Right lobe of liver (tissue), 6 donors: ENCODE measurements at regions not wholly inside any gene's neighbourhood (a gene's known extent, or its start where the extent isn't known, plus 50 kb on each side); places are given as distances from the start of the nearest gene placed in this dataset.

Experiments
- ATAC-seq, 4 donors: fragments of 200-7000 bp; cut with Tn5 transposase; one replicate each; pipeline ENCODE4 v1.9.1; 2020; ENCODE audit warnings: mild to moderate bottlenecking in 4 of 4, moderate library complexity in 4 of 4
- DNase-seq, 3 donors: peaks; one replicate each; pipeline ENCODE4 v3.0.0-alpha.2; 2020
- H3K27ac ChIP-seq, 3 donors: fragments of 200-600 bp; one replicate each; pipeline ENCODE4 v1.8.0; 2022
- H3K27me3 ChIP-seq, 2 donors: fragments of 200-600 bp; one replicate each; pipeline ENCODE4 v1.8.0; 2022
- H3K36me3 ChIP-seq, 4 donors: fragments of 200-600 bp; sonication (generic) in 1 of 4; one replicate each; pipeline versions ENCODE4 v1.5.1 to v1.8.0; 2017 to 2022; ENCODE audit warnings: control low read depth in 1 of 4
- H3K4me1 ChIP-seq, 4 donors: fragments of 200-600 bp; sonication (generic) in 1 of 4; one replicate each; pipeline versions ENCODE4 v1.5.1 to v1.8.0; 2017 to 2022; ENCODE audit warnings: control low read depth in 1 of 4
- H3K4me3 ChIP-seq, 3 donors: fragments of 200-600 bp; one replicate each; pipeline ENCODE4 v1.8.0; 2022
- H3K9me3 ChIP-seq, 4 donors: fragments of 200-600 bp; sonication (generic) in 1 of 4; one replicate each; pipeline versions ENCODE4 v1.5.1 to v1.8.0; 2017 to 2022; ENCODE audit warnings: control low read depth in 1 of 4
- CTCF ChIP-seq, 4 donors: fragments of 200-600 bp in 3 of 4; fragments of 450-650 bp in 1 of 4; IDR thresholded peaks; one replicate each; pipeline versions ENCODE4 v1.5.1 to v1.8.0; 2016 to 2022; ENCODE audit warnings: antibody characterized with exemption in 4 of 4, mild to moderate bottlenecking in 2 of 4
- POLR2A ChIP-seq: fragments of 450-650 bp; IDR thresholded peaks from one replicate; pipeline ENCODE4 v1.6.1; 2017; ENCODE audit warnings: antibody characterized with exemption, mild to moderate bottlenecking
- WGBS: methylation state at CpG from one replicate; pipeline ENCODE4 v1.1.6; 2018; ENCODE audit warnings: low coverage, low lambda C conversion rate; ENCODE audit not compliant: insufficient coverage; ENCODE audit errors: missing lambda C conversion rate; 5-methylcytosine and 5-hydroxymethylcytosine counted together
- intact Hi-C, 2 donors: fragments of 100-400 bp; cut with DNase I; formaldehyde crosslinking; loops; one replicate each; pipeline versions ENCODE4 v1.11.2 to v1.14.1; 2022
- donor health status: DM: no; HTN: yes; CAD: no.
- donor health status: DM: no; HTN: no; CAD: no.
- donor health status: DM: no; HTN: no; CAD: no.
- donor health status: DM: no; HTN: yes; CAD: no.
- donor health status: DM: no; HTN: yes; CAD: no.

GRCh38 chrX:39631276-39632229 is 466.2 kb downstream of the BCOR start:
- WGBS, result 64% methylated on average over 4 of the region's 4 CpGs
- Histone ChIP-seq H3K36me3 (no peaks in the 10 kb centered on the region), H3K27ac (no peak overlapping the region), H3K27me3 (no peaks in the 10 kb centered on the region), H3K4me3 (no peak overlapping the region), H3K4me1 (no peaks in the 10 kb centered on the region), H3K9me3 (no peaks in the 10 kb centered on the region)
- TF ChIP-seq POLR2A, result no peak
- no peak for TF ChIP-seq CTCF (IDR thresholded peaks at IDR 0.05)
- DNase-seq (no peak), ATAC-seq (no peak)
- intact Hi-C loops, result no loop called here

GRCh38 chrX:39633293-39633692 is 464.5 kb downstream of the BCOR start:
- WGBS, result 33% methylated on average over 2 of the region's 2 CpGs
- H3K4me3 ChIP-seq, result no peak overlapping the region
- H3K27me3 ChIP-seq, result no peaks in the 10 kb centered on the region
- no peaks in the 10 kb centered on the region for H3K9me3 ChIP-seq
- no peaks in the 10 kb centered on the region for H3K4me1 ChIP-seq
- no peak for DNase-seq
- intact Hi-C loops, result no loop called here
- H3K27ac ChIP-seq, result no peak overlapping the region
- H3K36me3 ChIP-seq, result no peaks in the 10 kb centered on the region
- no peak for ATAC-seq
- TF ChIP-seq CTCF (IDR thresholded peaks at IDR 0.05) (no peak), POLR2A (no peak)

GRCh38 chrX:39636481-39636880 is 461.3 kb downstream of the BCOR start:
- WGBS, result 63% methylated on average over 3 of the region's 3 CpGs
- Histone ChIP-seq H3K9me3 (no peaks in the 10 kb centered on the region), H3K27me3 (no peaks in the 10 kb centered on the region), H3K27ac (no peak overlapping the region), H3K4me1 (no peaks in the 10 kb centered on the region), H3K36me3 (no peaks in the 10 kb centered on the region), H3K4me3 (no peak overlapping the region)
- ATAC-seq (no peak), DNase-seq (no peak)
- intact Hi-C loops, result no loop called here
- no peak for TF ChIP-seq POLR2A

- TF ChIP-seq POLR2A (no peak), CTCF (IDR thresholded peaks at IDR 0.05) (no peak)
- Histone ChIP-seq H3K4me1 (peaks cover 0 to 7% (median 0%) of the 10 kb centered on the region in 4 donors), H3K4me3 (no peak overlapping the region), H3K36me3 (no peaks in the 10 kb centered on the region), H3K27ac (no peak overlapping the region), H3K27me3 (no peaks in the 10 kb centered on the region), H3K9me3 (no peaks in the 10 kb centered on the region)
- no peak for ATAC-seq
- 47% methylated on average over 2 of the region's 2 CpGs for WGBS
- intact Hi-C loops, result no loop called here
- no peak for DNase-seq
Observed at GRCh38 chrX:39638526-39638925, 459.2 kb downstream of the BCOR start.

GRCh38 chrX:39639871-39640270 is 457.9 kb downstream of the BCOR start:
- intact Hi-C loops, result no loop called here
- WGBS, result 81% methylated on average over 4 of the region's 4 CpGs

More at GRCh38 chrX:39639871-39640270, 457.9 kb downstream of the BCOR start:
- Histone ChIP-seq H3K9me3 (no peaks in the 10 kb centered on the region), H3K4me1 (peaks cover 0 to 7% (median 0%) of the 10 kb centered on the region in 4 donors), H3K27ac (no peak overlapping the region), H3K27me3 (no peaks in the 10 kb centered on the region), H3K4me3 (no peak overlapping the region), H3K36me3 (no peaks in the 10 kb centered on the region)
- TF ChIP-seq CTCF (IDR thresholded peaks at IDR 0.05) (no peak), POLR2A (no peak)
- no peak for DNase-seq
- no peak for ATAC-seq
